Limb (tissue), 2 donors: ENCODE measurements at regions not wholly inside any gene's neighbourhood (a gene's known extent, or its start where the extent isn't known, plus 50 kb on each side); places are given as distances from the start of the nearest gene placed in this dataset.
"Not testable (repeated sequence)": the region's sequence is repeated elsewhere in the genome, so short reads cannot be mapped to it uniquely, and the experiment has no call there.

Source experiments
- DNase-seq, 2 donors: peaks; one replicate each; pipeline ENCODE4 v3.0.0-alpha.2; 2016; ENCODE audit errors: extremely low spot score in 2 of 2

GRCh38 chr7:97377713-97378112 lies 260.2 kb downstream of the SDHAF3 start:
- DNase-seq = no peak

- no peak for DNase-seq
Observed at GRCh38 chr7:97381815-97382554, 264.5 kb downstream of the SDHAF3 start.

GRCh38 chr7:97390052-97390451 lies 272.6 kb downstream of the SDHAF3 start:
- no peak for DNase-seq

- no peak for DNase-seq
Observed at GRCh38 chr7:97390915-97391593, 273.6 kb downstream of the SDHAF3 start.

GRCh38 chr7:97401398-97401797 lies 283.9 kb downstream of the SDHAF3 start:
- DNase-seq = no peak

- DNase-seq = no peak
Observed at GRCh38 chr7:97405835-97406234, 288.3 kb downstream of the SDHAF3 start.

- DNase-seq = no peak
Observed at GRCh38 chr7:97407106-97407505, 289.6 kb downstream of the SDHAF3 start.

GRCh38 chr7:97409346-97409745 lies 291.8 kb downstream of the SDHAF3 start:
- no peak for DNase-seq

- no peak for DNase-seq
Observed at GRCh38 chr7:97418312-97418711, 300.8 kb downstream of the SDHAF3 start.

GRCh38 chr7:97419898-97420297 lies 302.4 kb downstream of the SDHAF3 start:
- no peak for DNase-seq

- no peak for DNase-seq
Observed at GRCh38 chr7:97421307-97421930, 303.9 kb downstream of the SDHAF3 start.

- DNase-seq = no peak
Observed at GRCh38 chr7:97422046-97422445, 304.5 kb downstream of the SDHAF3 start.

GRCh38 chr7:97430006-97430405 lies 301.9 kb upstream of the TAC1 start:
- no peak for DNase-seq

GRCh38 chr7:97439637-97440214 lies 292.2 kb upstream of the TAC1 start:
- no peak for DNase-seq

- DNase-seq = no peak
Observed at GRCh38 chr7:97446361-97446760, 285.5 kb upstream of the TAC1 start.

- not testable (repeated sequence) for DNase-seq
Observed at GRCh38 chr7:97449448-97449847, 282.4 kb upstream of the TAC1 start.

- no peak for DNase-seq
Observed at GRCh38 chr7:97450516-97450915, 281.4 kb upstream of the TAC1 start.

GRCh38 chr7:97454636-97455035 lies 277.2 kb upstream of the TAC1 start:
- no peak for DNase-seq

GRCh38 chr7:97457054-97457453 lies 274.8 kb upstream of the TAC1 start:
- no peak for DNase-seq

- no peak for DNase-seq
Observed at GRCh38 chr7:97460433-97460832, 271.5 kb upstream of the TAC1 start.

GRCh38 chr7:97461596-97461995 lies 270.3 kb upstream of the TAC1 start:
- no peak for DNase-seq

GRCh38 chr7:97466071-97466470 lies 265.8 kb upstream of the TAC1 start:
- DNase-seq = no peak
